ENCODE measurements at regions not wholly inside any gene's neighbourhood (a gene's known extent, or its start where the extent isn't known, plus 50 kb on each side); places are given as distances from the start of the nearest gene placed in this dataset.
"Not testable (repeated sequence)": the region's sequence is repeated elsewhere in the genome, so short reads cannot be mapped to it uniquely, and the experiment has no call there.

DNA sequence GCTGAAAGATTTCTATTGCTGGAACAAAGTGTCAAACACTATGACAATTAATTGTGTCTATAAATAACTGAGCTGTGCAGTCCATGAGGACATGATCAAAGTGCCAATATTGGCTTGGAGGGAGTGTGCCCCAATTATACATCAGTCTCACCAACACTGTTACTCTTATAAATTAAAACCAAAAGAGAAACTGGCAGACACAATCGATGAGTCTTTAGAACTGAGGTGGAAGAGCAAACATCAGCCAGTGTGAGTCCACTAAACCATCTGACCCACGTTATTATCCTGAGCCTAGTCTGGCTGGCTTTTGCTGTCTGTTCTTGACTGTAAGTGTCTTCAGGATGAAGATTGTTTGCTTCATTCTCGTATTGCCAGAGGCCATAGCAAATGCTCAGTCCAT is 98.9 kb downstream of the OLIG3 start:
- no peak for DNase-seq

GRCh38 chr6:137391061-137391814 is 103.0 kb downstream of the OLIG3 start:
- DNase-seq = no peak

GRCh38 chr6:137390334-137390733 is 103.9 kb downstream of the OLIG3 start:
- DNase-seq = no peak

GRCh38 chr6:137389150-137389704 is 105.0 kb downstream of the OLIG3 start:
- DNase-seq = peak; percentile 60

DNA sequence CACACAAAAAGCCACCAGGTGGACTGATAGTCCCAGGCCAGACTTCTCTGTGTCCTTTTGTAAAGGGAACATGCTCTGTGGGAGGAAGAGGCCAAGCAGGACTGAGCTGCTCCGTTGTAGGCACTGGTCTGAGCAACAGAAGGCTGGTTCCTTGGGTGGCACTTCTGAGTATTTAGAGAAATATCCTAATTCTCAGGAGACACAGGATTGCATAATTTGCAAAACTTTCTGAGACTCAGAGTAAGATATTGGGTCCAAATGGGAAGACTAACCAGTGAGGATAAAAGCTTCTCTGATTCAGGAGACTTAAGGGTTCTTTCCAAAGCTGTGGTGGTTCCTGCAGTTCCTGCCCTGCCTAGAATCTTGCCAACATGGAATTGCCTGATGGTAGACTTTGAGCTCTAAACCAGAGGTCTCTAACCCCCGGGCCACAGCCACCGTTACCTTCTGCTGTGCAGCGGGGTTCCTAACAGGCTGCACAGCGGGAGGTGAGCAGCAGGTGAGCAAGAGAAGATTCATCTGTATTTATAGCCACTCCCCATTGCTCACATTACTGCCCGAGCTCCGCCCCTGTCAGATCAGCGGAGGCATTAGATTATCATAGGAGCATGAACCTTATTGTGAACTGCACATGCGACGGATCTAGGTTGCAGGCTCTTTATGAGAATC is 107.0 kb downstream of the OLIG3 start:
- no peak for DNase-seq

- not testable (repeated sequence) for DNase-seq
Observed at GRCh38 chr6:137383287-137383686, 110.9 kb downstream of the OLIG3 start.

DNA sequence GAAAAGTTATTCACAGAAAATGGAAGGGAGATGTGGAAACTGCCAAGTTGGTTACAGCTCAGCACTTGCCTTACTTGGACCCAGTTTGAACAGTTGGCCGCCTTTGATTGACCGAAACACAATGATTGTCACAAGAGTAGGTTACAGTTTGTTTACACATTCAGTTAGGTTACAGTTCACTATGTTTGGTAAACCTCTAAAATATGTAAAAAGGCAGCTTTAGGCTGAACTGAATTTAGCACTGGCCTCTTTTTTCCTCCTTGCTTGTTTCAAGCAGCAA is 116.2 kb downstream of the OLIG3 start:
- DNase-seq = no peak

DNA sequence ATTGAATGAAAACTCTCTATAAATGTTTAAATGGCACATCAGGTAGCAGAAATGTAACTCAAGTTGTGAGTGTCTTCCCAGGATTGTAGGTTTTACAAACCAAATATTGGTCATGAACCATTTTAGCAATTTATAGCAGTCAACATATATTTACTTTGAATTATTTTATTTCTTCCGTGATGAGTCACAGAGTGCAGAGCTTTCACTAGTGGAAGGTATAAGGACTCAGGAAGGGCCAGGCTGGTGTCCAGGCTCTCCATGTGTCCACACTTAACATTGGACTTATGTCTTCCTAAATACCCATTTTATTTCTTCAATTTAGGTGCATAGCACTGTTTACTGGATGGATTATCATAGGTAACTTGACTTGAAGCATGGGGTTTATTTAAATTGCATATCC is 120.9 kb downstream of the OLIG3 start:
- DNase-seq = no peak

DNA sequence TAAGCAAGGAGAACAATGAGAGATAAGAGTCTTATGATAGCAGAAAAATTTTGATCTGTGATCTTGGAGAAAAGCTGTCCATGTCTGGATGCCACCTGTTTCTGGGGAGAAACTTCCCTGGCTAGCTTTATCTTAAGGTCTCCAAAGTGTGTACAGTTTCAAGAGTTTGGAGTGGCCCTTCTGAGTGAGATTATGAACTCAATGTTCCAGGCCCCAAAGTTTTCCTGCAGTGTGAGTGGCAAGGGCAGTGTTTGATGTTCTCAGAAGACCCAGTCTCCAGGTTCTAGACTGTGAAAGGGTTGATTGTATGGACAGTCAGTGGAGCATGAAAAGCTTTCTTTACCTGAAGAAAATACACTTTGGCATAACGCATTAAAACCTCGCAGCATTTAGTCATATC is 121.7 kb downstream of the OLIG3 start:
- no peak for DNase-seq

DNA sequence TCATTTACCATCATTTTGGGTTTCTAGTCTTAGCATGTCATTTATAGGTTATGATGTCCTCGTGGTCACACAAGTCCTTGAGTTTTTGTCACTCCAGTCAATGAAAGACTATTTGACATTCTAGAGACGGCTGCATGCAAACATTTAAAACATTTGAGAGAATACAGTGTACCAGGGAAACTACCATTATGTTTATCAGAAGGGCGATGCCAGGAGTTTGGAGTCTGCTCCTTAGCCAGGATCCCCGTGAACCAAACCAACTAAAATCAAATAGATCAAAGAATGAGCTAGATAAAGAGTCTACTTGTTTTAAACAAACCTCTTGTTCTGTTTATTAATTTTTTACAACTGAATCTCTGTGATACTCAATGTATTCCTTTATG is 122.6 kb downstream of the OLIG3 start:
- no peak for DNase-seq

GRCh38 chr6:137370871-137371633 is 123.1 kb downstream of the OLIG3 start:
- DNase-seq = no peak

DNA sequence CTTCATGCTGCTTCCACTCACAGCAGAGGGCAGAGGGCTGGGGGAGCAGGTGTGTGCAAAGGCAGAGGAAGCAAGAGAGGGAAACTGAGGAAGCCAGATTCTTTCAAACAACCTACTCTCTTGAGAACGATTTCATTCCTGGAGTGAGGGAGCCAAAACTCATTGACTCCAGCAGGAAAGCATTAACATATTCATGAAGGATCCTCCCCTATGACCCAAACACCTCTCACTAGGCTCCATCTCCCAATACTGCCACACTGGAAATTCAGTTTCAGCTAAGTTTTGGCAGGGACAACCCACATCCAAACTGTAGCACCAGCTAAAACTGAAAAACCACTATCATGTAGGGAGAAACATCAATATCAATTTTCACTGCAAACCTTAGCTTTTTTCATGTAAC is 125.1 kb downstream of the OLIG3 start:
- DNase-seq = no peak

- no peak for DNase-seq
Observed at GRCh38 chr6:137365707-137366437, 128.3 kb downstream of the OLIG3 start.

DNA sequence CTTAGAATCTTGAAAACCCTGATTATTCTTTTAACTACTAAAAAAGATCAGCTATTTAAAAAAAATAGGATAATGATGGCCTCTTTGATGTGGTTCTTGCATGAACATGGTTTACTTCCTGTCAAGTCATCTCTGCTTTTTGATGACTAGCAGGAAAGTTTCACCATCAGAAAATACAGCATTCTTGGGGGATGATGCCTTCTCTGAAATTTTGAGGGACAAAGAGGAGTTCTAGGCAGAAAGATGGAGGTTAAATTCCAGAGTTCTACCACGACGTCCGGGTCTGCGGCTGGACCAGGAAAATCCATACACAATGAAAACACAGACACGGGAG is 130.4 kb downstream of the OLIG3 start:
- DNase-seq = no peak

DNA sequence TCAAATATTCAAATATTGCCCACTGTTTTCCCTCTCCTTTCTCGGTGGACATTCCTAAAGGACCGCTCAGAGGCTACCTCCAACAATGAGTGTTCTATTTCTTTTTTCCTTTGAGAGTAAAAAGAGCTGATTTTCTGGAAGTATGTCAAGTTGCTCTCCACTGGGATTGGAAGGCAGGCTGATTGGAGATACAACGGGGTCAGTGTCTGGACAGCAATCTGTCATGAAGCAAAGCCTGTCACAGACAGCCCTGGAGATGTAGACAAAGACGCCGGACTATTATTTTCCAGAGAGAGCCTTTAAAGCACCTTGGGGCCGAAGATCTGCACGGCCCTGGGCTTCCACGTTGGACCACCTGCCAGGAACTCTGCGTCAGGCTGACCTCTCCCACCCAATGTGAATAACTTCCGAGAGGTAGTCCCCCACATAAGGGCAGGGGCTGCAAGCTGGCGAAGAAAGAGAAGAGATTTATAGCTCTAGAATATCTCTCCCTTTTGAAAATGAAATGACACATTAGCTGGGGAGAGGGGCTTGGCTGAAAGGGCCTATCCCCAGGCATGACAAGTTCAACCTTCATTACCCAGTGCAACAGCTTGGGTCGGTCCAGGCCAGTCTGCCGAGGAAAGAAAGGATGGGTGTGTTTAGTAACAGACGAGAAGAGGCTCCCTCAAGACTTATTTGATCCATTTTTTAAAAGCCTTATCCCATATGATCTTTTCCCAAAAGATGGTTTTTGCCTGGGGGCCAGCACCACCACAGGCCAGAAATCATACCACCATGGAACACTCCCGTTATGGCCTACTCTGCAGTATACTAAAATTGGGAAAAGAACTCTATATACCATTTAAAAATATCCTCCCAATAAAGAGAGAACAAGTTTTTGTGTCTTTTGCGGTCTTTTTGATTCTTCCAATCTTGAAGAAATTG is 131.1 kb downstream of the OLIG3 start:
- no peak for DNase-seq

DNA sequence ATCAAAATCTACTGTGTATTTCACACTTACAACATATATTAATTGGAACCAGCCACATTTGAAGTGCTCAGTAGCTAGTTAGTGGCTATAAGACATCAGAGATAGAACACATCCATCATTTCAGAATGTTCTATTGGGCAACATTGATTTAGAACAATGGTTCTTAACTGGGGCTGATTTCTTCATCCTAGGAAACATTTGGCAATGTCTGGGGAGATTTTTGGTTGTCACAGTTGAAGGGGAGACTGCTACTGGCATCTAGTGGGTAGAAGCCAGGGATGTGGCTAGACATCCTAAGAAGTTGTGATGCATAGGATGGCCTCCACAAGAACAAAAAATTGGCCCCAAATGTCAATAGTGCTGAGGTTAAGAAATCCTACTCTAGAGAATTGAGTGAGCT is 132.5 kb downstream of the OLIG3 start:
- no peak for DNase-seq

DNA sequence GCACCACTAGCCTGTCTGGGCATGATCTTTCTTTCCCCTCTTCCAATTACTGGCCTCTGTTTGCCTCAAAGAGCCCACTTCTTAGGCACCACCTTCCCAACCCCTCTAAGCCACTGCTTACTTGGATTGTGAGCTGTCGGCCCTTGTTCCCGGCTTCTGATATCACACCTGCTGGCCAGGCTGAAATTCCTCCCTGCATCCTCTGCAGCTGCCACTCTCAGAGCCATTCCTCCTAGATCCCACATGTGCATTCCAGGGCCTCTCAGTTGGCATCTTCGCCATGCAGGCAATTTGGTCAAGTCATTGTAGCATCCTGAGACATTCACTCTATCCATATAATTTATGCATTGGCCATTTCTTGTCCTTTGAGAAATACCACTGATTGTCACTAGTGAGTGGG is 135.9 kb downstream of the OLIG3 start:
- DNase-seq = no peak

- DNase-seq = no peak
Observed at GRCh38 chr6:137357948-137358266, 136.3 kb downstream of the OLIG3 start.

DNA sequence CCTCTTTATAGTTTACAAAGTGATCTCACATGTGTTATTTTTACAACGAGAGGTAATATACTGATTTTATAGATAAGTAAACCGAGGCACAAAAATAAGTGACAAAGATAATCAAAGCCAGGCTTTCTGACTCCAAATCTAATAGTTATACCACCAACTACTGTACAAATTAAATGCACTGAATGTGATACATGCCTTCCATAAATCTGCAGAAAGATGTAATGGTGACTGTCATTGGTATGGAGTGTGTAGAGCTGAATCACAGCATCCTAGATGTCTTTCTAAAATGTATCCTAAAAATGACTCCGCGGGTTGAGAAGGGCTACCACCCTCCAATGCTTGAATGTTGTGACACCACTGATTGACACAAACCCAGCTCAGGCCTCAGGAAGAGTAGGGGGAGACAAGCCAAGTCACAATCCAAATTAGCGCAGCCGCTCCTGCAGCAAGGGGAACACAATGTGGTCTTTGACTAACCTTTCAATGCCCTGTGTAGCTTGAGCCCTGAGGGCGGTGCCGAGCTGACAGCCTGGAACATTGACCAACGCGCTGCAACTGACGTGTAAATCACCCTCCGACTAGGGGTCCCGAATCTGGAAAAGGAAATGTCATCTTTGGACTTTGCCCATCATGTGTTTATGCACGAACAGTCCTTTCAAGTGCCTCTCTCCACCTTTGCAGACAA is 136.8 kb downstream of the OLIG3 start:
- DNase-seq = no peak

DNA sequence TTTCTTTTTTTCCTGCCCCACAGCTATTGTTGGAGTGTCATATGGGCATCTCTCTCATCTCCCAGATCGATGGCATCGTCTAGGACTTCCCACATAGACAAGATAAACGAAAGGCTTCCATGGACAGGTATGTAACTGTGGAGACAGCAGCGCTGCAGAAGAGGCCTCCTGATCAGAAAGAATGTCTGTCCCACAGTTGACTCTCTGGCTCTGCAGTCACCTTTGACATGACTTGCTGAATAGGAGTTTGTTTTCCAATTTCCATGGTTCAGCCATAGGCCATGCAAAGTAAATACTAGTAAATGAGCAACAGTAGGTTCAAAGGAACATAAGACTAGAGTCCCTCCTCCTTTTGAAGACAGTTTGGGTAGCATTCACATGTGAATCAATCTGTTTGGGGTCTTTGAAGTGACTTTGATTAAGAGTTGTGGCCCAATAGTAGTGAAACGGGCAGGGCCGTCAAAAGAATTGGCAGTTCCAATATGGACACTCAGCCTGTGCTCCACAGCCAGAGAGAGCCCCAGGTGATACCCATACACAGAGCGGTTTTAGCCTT is 134.7 kb upstream of the IFNGR1 start:
- DNase-seq = no peak

GRCh38 chr6:137353346-137353745 is 134.2 kb upstream of the IFNGR1 start:
- DNase-seq = no peak
